PC-3 (cell line): ENCODE measurements at regions not wholly inside any gene's neighbourhood (a gene's known extent, or its start where the extent isn't known, plus 50 kb on each side); places are given as distances from the start of the nearest gene placed in this dataset.

Experiments
- ATAC-seq: fragments of 200-7000 bp; cut with Tn5 transposase; 2 replicates; pipeline ENCODE4 v1.9.1; 2020; ENCODE audit warnings: mild to moderate bottlenecking, moderate library complexity
- BruUV-seq: library from RNA; stranded (reverse); fragments of 400-500 nt; replicated peaks from 2 replicates; lab custom pipeline; 2021; lab: Mats Ljungman, UMichigan
- CTCF ChIA-PET: fragments of 300-600 bp; sonication (Branson Sonifier 250); formaldehyde crosslinking; loops from one replicate; lab custom pipeline; 2022; ENCODE audit warnings: antibody characterized with exemption; lab: Charles Lee
- POLR2A ChIA-PET: fragments of 300-600 bp; sonication (Branson Sonifier 250); formaldehyde crosslinking; loops from one replicate; lab custom pipeline; 2022; ENCODE audit warnings: antibody characterized with exemption; ENCODE audit not compliant: unreplicated experiment; lab: Charles Lee
- DNase-seq: peaks from one replicate; pipeline ENCODE4 v3.0.0-alpha.2; 2015
- H2AFZ ChIP-seq: fragments of 300-600 bp; sonication (generic); 2 replicates; pipeline ENCODE4 v1.6.0; 2016; ENCODE audit warnings: antibody characterized with exemption, low read length
- H3F3A ChIP-seq: fragments of 300-600 bp; sonication (generic); one replicate; pipeline ENCODE4 v1.6.0; 2017; ENCODE audit warnings: antibody characterized with exemption, low read length, control low read depth, mild to moderate bottlenecking; ENCODE audit not compliant: unreplicated experiment
- H3K27ac ChIP-seq: fragments of 300-600 bp; sonication (generic); 2 replicates; pipeline ENCODE4 v1.5.1; 2016; ENCODE audit warnings: mild to moderate bottlenecking, low read length
- H3K27me3 ChIP-seq: fragments of 300-600 bp; sonication (generic); 2 replicates; pipeline ENCODE4 v1.6.1; 2016; ENCODE audit warnings: low read length, mixed read lengths
- H3K36me3 ChIP-seq: fragments of 300-600 bp; sonication (generic); 2 replicates; pipeline ENCODE4 v1.6.1; 2016; ENCODE audit warnings: low read depth, mixed run types, low read length, mixed read lengths
- H3K4me1 ChIP-seq: fragments of 300-600 bp; sonication (generic); 2 replicates; pipeline ENCODE4 v1.5.1; 2016; ENCODE audit warnings: low read length; ENCODE audit not compliant: insufficient read depth
- H3K4me2 ChIP-seq: fragments of 300-600 bp; sonication (generic); 2 replicates; pipeline ENCODE4 v1.6.0; 2016; ENCODE audit warnings: low read length
- H3K4me3 ChIP-seq: fragments of 300-600 bp; sonication (generic); 2 replicates; pipeline ENCODE4 v1.5.1; 2016; ENCODE audit warnings: mild to moderate bottlenecking, low read length, mixed read lengths
- H3K79me2 ChIP-seq: fragments of 300-600 bp; sonication (generic); 2 replicates; pipeline ENCODE4 v1.6.1; 2017; ENCODE audit warnings: low read length, mixed read lengths
- H3K9ac ChIP-seq: fragments of 300-600 bp; sonication (generic); 2 replicates; pipeline ENCODE4 v1.6.0; 2016; ENCODE audit warnings: mild to moderate bottlenecking, low read length
- H3K9me2 ChIP-seq: fragments of 300-600 bp; sonication (generic); replicated peaks from 2 replicates; pipeline ENCODE4 v1.6.1; 2016; ENCODE audit warnings: mixed run types, low read length, mixed read lengths
- H3K9me3 ChIP-seq: fragments of 300-600 bp; sonication (generic); 2 replicates; pipeline ENCODE4 v1.6.1; 2016; ENCODE audit warnings: low read length, mixed read lengths
- H4K20me1 ChIP-seq: fragments of 300-600 bp; sonication (generic); 2 replicates; pipeline ENCODE4 v1.6.1; 2016; ENCODE audit warnings: low read length, mixed read lengths
- CTCF ChIP-seq: fragments of 300-600 bp; sonication (generic); conservative IDR thresholded peaks from 2 replicates; pipeline ENCODE4 v1.5.1; 2017; ENCODE audit warnings: antibody characterized with exemption, low read depth, mild to moderate bottlenecking, low read length
- EZH2 ChIP-seq: fragments of 300-600 bp; sonication (generic); IDR thresholded peaks from one replicate; pipeline ENCODE4 v1.6.1; 2017; ENCODE audit warnings: antibody characterized with exemption, mild to moderate bottlenecking, low read length; ENCODE audit not compliant: unreplicated experiment
- EZH2phosphoT487 ChIP-seq: fragments of 300-600 bp; sonication (generic); IDR thresholded peaks from 2 replicates; pipeline ENCODE4 v1.6.1; 2018; ENCODE audit warnings: mild to moderate bottlenecking, antibody characterized with exemption, low read length, borderline replicate concordance
- intact Hi-C: fragments of 100-400 bp; cut with micrococcal nuclease; formaldehyde crosslinking; loops from 2 replicates; pipeline ENCODE4 v1.9.0; 2023

DNA sequence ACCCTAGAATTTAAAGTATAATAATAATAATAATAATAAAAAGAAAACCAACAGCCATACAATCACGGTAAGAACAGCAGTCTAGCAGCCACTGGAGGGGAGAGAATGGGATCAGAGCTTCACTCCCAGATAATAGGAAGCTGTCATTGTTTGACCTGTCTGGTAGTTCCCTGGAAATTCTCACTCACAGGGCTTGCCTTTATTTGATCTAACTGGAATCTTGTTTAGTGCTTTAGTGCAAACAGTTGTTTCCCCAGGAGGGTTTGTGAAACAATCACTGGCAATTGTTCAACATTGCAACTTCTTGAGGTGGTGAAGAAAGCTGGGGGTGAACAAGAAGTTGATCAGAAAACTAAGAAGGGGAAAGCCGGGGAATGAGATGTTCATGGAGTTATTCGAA lies 68.7 kb upstream of the PTCSC3 start:
- peaks cover 20% of the 10 kb centered on the region; the same call in 1 of the 2 replicates for H3K27me3 ChIP-seq
- no peak overlapping the region for H2AFZ ChIP-seq
- no peak overlapping the region for H3K27ac ChIP-seq
- H3K9me2 ChIP-seq: no peaks in the 10 kb centered on the region
- ATAC-seq (no peak), DNase-seq (no peak)
- H3K9me3 ChIP-seq: no peaks in the 10 kb centered on the region
- no TSS peak for BruUV-seq
- no peaks in the 10 kb centered on the region for H3K36me3 ChIP-seq
- ChIA-PET CTCF (no interaction called here), POLR2A (no interaction called here)
- intact Hi-C loops: no loop called here
- no peak overlapping the region for H3K4me3 ChIP-seq
- H4K20me1 ChIP-seq: no peaks in the 10 kb centered on the region
- TF ChIP-seq EZH2: no peak
- TF ChIP-seq EZH2phosphoT487: no peak
- no peak for TF ChIP-seq CTCF
- no peak overlapping the region for H3K4me2 ChIP-seq
- H3K4me1 ChIP-seq: no peaks in the 10 kb centered on the region
- no peaks in the 10 kb centered on the region for H3F3A ChIP-seq
- H3K9ac ChIP-seq: no peak overlapping the region
- H3K79me2 ChIP-seq: no peaks in the 10 kb centered on the region

GRCh38 chr14:36243183-36243582 lies 66.7 kb upstream of the PTCSC3 start:
- H3K36me3 ChIP-seq: no peaks in the 10 kb centered on the region
- BruUV-seq: no TSS peak
- POLR2A ChIA-PET: no interaction called here
- H4K20me1 ChIP-seq: no peaks in the 10 kb centered on the region
- no peaks in the 10 kb centered on the region for H3K79me2 ChIP-seq
- H2AFZ ChIP-seq: no peak overlapping the region
- no peak overlapping the region for H3K4me2 ChIP-seq
- no peak for DNase-seq
- TF ChIP-seq EZH2: no peak
- TF ChIP-seq EZH2phosphoT487: no peak
- intact Hi-C loops: no loop called here
- H3K4me3 ChIP-seq: no peak overlapping the region
- H3K9me3 ChIP-seq: no peaks in the 10 kb centered on the region
- H3K27me3 ChIP-seq: peaks cover 20% of the 10 kb centered on the region; the same call in 1 of the 2 replicates
- no peaks in the 10 kb centered on the region for H3K9me2 ChIP-seq
- H3K4me1 ChIP-seq: peaks cover 8% of the 10 kb centered on the region
- no peak for ATAC-seq
- no peak overlapping the region for H3K9ac ChIP-seq
- H3K27ac ChIP-seq: no peak overlapping the region
- no peaks in the 10 kb centered on the region for H3F3A ChIP-seq
- CTCF ChIA-PET: no interaction called here

GRCh38 chr14:36241183-36241582 lies 64.7 kb upstream of the PTCSC3 start:
- H3F3A ChIP-seq: no peaks in the 10 kb centered on the region
- peak; percentile 30 for DNase-seq
- BruUV-seq: no TSS peak
- H3K9me3 ChIP-seq: no peaks in the 10 kb centered on the region
- H3K9me2 ChIP-seq: no peaks in the 10 kb centered on the region
- peaks cover 18% of the 10 kb centered on the region for H3K4me1 ChIP-seq
- peaks cover 20% of the 10 kb centered on the region; the same call in 1 of the 2 replicates for H3K27me3 ChIP-seq
- H4K20me1 ChIP-seq: no peaks in the 10 kb centered on the region
- H3K9ac ChIP-seq: no peak overlapping the region
- no peak for ATAC-seq
- POLR2A ChIA-PET: no interaction called here
- TF ChIP-seq CTCF (peak; percentile 57), EZH2phosphoT487 (no peak)
- H3K27ac ChIP-seq: no peak overlapping the region
- no peak overlapping the region for H3K4me2 ChIP-seq
- CTCF ChIA-PET: interaction anchor here (0.6 to 1.2 kb wide), 2 partner anchors 133 to 306 kb away, joined by 3 to 5 read pairs; no protein-coding TSS in a partner anchor
- no peak overlapping the region for H2AFZ ChIP-seq
- H3K79me2 ChIP-seq: no peaks in the 10 kb centered on the region
- intact Hi-C loops: loop anchor here (1.0 kb wide), 1 partner anchor 133 kb away; no protein-coding TSS in a partner anchor
- H3K4me3 ChIP-seq: no peak overlapping the region
- H3K36me3 ChIP-seq: no peaks in the 10 kb centered on the region
